ENCODE measurements at regions not wholly inside any gene's neighbourhood (a gene's known extent, or its start where the extent isn't known, plus 50 kb on each side); places are given as distances from the start of the nearest gene placed in this dataset.

- no peak for DNase-seq (ENCODE audit: low read depth in 2 of 2)
Measured at GRCh38 chr5:3145641-3146040, 394.2 kb upstream of the IRX2 start.

- no peak for DNase-seq (ENCODE audit: low read depth in 2 of 2)
Measured at GRCh38 chr5:3143382-3143781, 391.9 kb upstream of the IRX2 start.

- no peak for DNase-seq (ENCODE audit: low read depth in 2 of 2)
Measured at GRCh38 chr5:3142261-3143027, 391.0 kb upstream of the IRX2 start.

GRCh38 chr5:3140117-3140516 is 388.6 kb upstream of the IRX2 start:
- no peak for DNase-seq (ENCODE audit: low read depth in 2 of 2)

- DNase-seq (ENCODE audit: low read depth in 2 of 2): no peak
Measured at GRCh38 chr5:3139499-3139931, 388.0 kb upstream of the IRX2 start.

- no peak for DNase-seq (ENCODE audit: low read depth in 2 of 2)
Measured at GRCh38 chr5:3131161-3131560, 379.7 kb upstream of the IRX2 start.

- DNase-seq (ENCODE audit: low read depth in 2 of 2): no peak
Measured at GRCh38 chr5:3129252-3129651, 377.8 kb upstream of the IRX2 start.

GRCh38 chr5:3127423-3127911 is 376.0 kb upstream of the IRX2 start:
- DNase-seq (ENCODE audit: low read depth in 2 of 2): no peak

- no peak for DNase-seq (ENCODE audit: low read depth in 2 of 2)
Measured at GRCh38 chr5:3126639-3127038, 375.2 kb upstream of the IRX2 start.

GRCh38 chr5:3124410-3124809 is 372.9 kb upstream of the IRX2 start:
- no peak for DNase-seq (ENCODE audit: low read depth in 2 of 2)

GRCh38 chr5:3123763-3124157 is 372.3 kb upstream of the IRX2 start:
- no peak for DNase-seq (ENCODE audit: low read depth in 2 of 2)

GRCh38 chr5:3122985-3123762 is 371.7 kb upstream of the IRX2 start:
- no peak for DNase-seq (ENCODE audit: low read depth in 2 of 2)

- no peak for DNase-seq (ENCODE audit: low read depth in 2 of 2)
Measured at GRCh38 chr5:3122216-3122615, 370.7 kb upstream of the IRX2 start.

- no peak for DNase-seq (ENCODE audit: low read depth in 2 of 2)
Measured at GRCh38 chr5:3121813-3122212, 370.3 kb upstream of the IRX2 start.

GRCh38 chr5:3120028-3120427 is 368.6 kb upstream of the IRX2 start:
- DNase-seq (ENCODE audit: low read depth in 2 of 2): no peak

- DNase-seq (ENCODE audit: low read depth in 2 of 2): no peak
Measured at GRCh38 chr5:3119435-3119834, 368.0 kb upstream of the IRX2 start.

GRCh38 chr5:3118340-3118739 is 366.9 kb upstream of the IRX2 start:
- no peak for DNase-seq (ENCODE audit: low read depth in 2 of 2)

GRCh38 chr5:3116366-3116765 is 364.9 kb upstream of the IRX2 start:
- no peak for DNase-seq (ENCODE audit: low read depth in 2 of 2)

- DNase-seq (ENCODE audit: low read depth in 2 of 2): no peak
Measured at GRCh38 chr5:3114467-3114866, 363.0 kb upstream of the IRX2 start.

GRCh38 chr5:3110371-3110770 is 358.9 kb upstream of the IRX2 start:
- DNase-seq (ENCODE audit: low read depth in 2 of 2): no peak

GRCh38 chr5:3107156-3107611 is 355.7 kb upstream of the IRX2 start:
- DNase-seq (ENCODE audit: low read depth in 2 of 2): no peak

- DNase-seq (ENCODE audit: low read depth in 2 of 2): no peak
Measured at GRCh38 chr5:3105581-3105980, 354.1 kb upstream of the IRX2 start.

GRCh38 chr5:3105172-3105571 is 353.7 kb upstream of the IRX2 start:
- DNase-seq (ENCODE audit: low read depth in 2 of 2): no peak

Data from stimulated activated CD8-positive, alpha-beta memory T cell treated with anti-CD3 and anti-CD28 coated beads, Interleukin-15, amount 100 ng/mL, for 48 hours (primary cell).